PC-9 (cell line): ENCODE measurements at regions not wholly inside any gene's neighbourhood (a gene's known extent, or its start where the extent isn't known, plus 50 kb on each side); places are given as distances from the start of the nearest gene placed in this dataset.

Source experiments
- EZH2 ChIP-seq: fragments of 200-600 bp; sonication (generic); IDR thresholded peaks from 2 replicates; pipeline ENCODE4 v1.8.0; 2017; ENCODE audit warnings: antibody characterized with exemption, low read depth
- TF ChIP-seq, protein P1 (sequence below): fragments of 200-600 bp; sonication (generic); conservative IDR thresholded peaks from 2 replicates; pipeline ENCODE4 v1.6.1; 2017; ENCODE audit warnings: mixed run types, antibody characterized with exemption, mild to moderate bottlenecking, moderate library complexity

DNA sequence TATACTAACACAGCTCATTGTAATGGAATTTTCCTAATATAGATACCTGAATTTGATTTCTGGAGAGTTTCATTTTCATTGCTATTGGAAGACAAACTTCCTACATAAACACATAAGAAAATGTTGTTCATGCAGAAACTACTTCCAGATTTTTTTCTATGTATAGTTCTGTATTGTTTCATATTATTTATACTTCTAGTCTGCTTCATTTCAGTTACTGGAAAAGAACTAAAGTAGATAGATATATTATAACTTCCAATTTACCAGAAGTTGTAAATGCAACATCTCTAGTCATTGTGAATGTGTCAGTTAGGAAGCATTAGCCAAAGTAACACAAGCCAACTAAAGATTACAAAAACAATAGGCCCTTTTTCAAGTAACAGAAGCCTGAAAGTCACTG is 147.3 kb upstream of the ZNF385D start:
- TF ChIP-seq, protein P1, sequence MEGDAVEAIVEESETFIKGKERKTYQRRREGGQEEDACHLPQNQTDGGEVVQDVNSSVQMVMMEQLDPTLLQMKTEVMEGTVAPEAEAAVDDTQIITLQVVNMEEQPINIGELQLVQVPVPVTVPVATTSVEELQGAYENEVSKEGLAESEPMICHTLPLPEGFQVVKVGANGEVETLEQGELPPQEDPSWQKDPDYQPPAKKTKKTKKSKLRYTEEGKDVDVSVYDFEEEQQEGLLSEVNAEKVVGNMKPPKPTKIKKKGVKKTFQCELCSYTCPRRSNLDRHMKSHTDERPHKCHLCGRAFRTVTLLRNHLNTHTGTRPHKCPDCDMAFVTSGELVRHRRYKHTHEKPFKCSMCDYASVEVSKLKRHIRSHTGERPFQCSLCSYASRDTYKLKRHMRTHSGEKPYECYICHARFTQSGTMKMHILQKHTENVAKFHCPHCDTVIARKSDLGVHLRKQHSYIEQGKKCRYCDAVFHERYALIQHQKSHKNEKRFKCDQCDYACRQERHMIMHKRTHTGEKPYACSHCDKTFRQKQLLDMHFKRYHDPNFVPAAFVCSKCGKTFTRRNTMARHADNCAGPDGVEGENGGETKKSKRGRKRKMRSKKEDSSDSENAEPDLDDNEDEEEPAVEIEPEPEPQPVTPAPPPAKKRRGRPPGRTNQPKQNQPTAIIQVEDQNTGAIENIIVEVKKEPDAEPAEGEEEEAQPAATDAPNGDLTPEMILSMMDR: no peak
- no peak for TF ChIP-seq EZH2
